Hematopoietic multipotent progenitor cell treated with erythropoietin and hydrocortisone succinate and interleukin-3 and kit ligand, for 8 days (in vitro differentiated cells): ENCODE measurements at regions not wholly inside any gene's neighbourhood (a gene's known extent, or its start where the extent isn't known, plus 50 kb on each side); places are given as distances from the start of the nearest gene placed in this dataset.
"Not testable (repeated sequence)": the region's sequence is repeated elsewhere in the genome, so short reads cannot be mapped to it uniquely, and the experiment has no call there.

Source experiments
- DNase-seq: peaks from one replicate; pipeline ENCODE4 v3.0.0-alpha.2; 2015

DNA sequence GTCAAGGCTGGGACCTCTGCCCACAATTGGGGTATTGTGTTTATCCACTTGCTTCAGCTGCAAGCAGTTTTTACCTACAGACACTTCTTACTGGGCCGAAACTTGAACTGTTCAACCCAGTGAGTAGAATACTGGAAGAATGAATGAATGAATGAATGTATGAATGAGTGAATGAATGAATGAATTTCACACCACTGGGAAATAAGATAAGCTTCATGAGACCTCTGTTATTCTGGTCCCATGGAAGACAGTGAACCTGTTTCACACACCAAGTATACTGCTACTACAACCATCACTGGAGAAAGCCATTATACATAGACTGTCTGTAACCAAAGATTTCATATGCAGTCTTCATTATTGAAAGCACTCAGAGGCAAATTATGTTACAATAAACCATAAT, 295.0 kb upstream of the GULP1 start:
- DNase-seq: no peak

DNA sequence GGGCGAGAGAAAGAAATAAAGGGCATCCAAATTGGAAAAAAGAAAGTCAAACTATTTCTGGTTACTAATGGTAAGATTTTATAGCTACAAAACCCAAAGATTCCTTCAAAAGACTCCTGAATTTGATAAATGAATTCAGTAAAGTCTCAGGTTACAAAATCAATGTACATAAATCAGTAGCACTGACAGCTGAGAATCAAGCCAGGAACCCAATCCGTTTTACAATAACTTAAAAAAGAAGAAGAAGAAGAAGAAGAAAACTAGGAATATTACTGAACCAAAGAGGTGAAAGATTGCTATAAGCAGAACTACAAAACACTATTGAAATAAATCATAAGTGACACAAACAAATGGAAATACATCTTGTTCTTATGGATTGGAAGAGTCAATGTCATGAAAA, 291.5 kb upstream of the GULP1 start:
- no peak for DNase-seq

DNA sequence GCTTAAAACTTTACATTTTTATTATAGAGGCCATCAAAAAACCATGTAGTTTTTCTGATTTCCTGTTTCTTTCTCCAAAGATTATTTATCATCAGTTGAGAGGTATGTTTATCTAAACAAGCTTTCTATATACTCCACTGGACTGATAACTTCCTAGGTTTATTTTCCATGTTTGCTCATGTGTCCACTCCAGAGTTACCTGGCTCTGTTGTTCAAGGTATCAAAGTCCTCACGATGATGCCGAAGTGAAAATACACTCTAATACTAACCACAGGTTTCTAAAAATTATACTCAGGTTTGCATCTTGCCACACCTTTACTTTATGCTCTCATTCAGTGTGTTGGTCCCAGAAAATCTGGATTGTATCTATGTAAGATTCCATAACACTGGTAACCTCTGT, 287.9 kb upstream of the GULP1 start:
- DNase-seq: no peak

DNA sequence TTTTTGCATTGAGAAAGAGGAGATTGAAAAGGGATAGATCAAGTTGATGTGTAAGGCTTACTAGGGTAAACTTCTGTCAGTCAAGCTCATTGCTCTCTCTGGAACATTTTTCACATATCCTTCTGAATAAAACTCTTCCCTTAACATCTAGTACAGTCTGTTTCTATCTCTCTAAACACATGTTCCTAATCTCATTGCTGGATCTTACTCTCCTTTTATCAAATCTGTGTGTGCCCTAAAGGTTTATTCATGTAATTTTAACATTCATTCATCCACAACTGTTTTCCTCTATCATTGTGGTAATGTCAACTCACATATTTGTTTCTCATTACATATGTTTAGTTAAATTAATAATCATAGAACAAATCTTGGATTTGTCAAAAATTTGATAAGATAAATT, 277.9 kb upstream of the GULP1 start:
- DNase-seq: no peak

DNA sequence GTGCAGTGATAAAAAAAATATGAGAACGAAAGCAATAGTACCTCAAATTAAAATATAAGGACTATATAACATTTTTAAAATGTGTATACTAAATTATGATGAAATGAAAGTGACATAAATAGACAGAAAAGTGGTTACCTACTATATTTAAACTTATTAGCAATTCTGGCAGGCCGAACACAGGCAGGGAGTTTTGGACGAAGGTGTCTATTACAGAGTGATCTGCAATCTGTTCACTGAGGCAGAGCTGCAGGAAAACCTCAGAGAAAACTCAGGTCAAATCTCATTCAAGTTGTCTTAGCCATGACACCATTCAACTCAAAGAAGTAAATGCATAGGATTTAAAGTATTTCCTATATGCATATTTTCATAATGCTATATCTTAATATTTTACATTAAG, 274.8 kb upstream of the GULP1 start:
- DNase-seq: no peak

DNA sequence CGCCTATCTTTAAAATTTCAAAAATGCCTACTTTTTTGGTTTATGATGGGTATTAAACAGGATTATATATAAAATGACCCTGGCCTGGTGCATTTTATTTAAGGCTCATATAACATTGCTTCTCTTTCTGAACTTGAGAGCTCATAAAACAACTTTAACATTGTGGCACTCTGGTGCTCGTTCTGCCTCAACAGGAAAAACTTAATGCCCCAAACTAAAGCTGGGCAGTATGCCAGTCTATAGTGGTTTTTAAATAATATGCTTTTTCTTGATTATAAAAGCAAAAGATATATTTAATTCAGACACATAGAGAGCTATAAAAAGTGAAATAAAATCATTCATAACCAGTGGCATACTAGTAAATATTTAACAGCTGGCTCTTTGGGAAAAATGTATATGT, 269.3 kb upstream of the GULP1 start:
- no peak for DNase-seq

DNA sequence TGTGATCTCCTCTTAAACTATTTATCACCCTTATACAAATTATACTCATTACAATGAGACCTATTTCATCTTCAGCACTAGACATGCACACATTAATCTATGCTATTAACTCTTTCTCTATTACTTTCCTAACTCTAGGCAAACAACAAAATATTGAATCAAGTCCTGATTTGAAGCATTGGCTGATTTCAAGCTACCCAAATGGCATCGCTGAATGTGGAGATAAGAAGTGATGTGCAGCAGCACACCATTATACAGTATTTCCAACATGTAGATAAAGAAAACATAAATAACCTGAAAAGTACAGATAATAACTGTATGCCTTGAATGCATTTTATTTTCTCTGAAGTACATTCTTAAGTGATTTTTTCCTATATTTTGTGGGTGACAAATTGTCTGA, 268.6 kb upstream of the GULP1 start:
- DNase-seq: no peak

DNA sequence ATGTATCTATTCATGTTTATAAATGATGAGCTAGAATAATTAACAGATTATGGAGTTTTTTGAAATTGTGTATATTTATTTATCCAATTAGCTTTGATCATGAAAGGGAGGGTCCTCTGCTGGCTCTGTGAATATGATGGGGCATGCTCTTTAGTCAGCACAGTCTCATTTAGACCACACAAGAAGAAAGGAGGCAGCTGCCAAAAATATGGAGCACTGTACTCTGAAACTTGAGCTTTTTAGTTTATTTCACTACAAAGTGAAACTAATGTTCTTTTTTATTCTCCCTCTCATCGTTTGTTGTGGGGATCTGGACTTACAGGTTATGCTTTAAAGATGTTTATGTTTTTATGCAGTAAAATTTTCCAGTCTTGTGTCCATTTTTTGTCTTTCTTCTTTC, 266.9 kb upstream of the GULP1 start:
- no peak for DNase-seq

DNA sequence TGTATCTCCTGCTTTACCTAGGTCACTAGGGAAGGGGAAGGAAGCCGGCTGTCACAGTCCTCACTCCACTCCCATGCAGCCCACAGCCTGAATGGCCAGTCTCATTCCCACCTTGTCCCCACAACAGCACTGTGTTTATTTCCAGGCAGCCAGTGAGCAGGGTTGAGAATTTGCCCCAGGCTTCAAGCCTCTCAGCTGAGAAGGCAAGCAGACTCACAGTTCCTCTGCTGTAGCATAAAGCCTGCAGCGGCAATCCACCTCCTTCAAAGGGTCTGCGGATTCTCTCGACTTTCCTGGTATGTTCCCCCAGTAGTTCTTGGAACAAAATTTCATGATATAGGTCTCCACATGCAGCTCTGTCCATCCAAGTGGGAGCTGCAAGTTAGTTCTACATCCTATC, 262.9 kb upstream of the GULP1 start:
- DNase-seq: no peak

DNA sequence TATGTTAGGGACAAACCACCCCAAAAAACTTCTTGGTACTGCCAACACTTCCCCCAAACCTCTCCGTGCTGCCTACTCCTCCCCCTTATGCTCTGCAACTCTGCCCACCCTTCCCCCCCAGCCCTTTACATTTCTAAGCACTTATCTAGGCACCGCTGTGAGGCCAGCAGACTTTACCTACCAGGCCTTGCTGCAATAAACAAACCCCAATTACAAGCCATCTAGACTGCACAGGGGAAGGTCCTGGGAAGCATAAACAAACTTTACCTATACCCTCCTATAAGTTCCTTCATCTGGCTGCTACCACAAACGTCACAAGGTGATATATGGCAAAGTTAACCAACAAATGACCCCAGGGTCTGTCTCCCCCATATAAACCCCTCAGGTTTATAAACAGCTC, 259.4 kb upstream of the GULP1 start:
- DNase-seq: no peak

DNA sequence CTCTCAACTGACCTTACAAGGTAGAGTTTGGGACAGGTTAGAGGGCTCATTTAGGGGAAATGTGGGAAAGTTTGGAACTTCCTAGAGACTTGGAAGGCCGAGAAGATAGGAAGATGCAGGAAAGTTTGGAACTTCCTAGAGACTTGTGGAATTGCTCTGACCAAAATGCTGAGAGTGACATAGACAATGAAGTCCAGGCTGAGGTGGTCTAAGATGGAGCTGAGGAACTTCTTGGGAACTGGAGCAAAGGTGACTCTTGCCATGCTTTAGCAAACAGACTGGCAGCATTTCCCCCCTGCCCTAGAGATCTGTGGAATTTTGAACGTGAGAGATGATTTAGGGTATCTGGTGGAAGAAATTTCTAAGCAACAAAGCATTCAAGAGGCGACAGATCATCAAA, 258.9 kb upstream of the GULP1 start:
- DNase-seq: no peak

DNA sequence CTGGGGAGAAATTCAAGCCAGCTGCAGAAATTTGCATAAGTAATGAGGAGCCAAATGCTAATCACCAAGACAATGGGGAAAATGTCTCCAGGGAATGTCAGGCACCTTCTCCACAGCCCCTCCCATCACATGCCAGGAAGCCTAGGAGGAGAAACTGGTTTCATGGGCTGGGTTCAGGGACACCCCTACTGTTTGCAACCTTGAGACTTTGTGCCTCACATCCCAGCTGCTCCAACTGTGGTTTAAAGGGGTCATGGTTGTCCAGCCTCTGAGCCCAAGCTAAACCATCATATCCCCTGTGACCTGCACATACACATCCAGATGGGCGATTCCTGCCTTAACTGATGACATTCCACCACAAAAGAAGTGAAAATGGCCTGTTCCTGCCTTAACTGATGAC, 258.4 kb upstream of the GULP1 start:
- not testable (repeated sequence) for DNase-seq

DNA sequence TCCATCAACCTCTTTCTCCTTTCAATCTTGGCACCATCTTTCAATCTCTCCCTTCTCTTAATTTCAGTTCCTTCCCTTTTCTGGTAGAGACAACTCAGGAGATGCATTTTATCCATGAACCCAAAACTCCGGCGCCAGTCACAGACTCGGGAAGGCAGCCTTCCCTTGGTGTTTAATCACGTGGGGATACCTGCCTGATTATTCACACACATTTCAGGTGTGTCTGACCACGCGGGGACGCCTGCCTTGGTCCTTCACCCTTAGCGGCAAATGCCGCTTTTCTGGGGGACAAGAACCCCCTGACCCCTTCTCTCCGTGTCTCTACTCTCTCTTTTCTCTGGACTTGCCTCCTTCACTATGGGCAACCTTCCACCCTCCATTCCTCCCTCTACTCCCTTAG, 257.6 kb upstream of the GULP1 start:
- DNase-seq: not testable (repeated sequence)

DNA sequence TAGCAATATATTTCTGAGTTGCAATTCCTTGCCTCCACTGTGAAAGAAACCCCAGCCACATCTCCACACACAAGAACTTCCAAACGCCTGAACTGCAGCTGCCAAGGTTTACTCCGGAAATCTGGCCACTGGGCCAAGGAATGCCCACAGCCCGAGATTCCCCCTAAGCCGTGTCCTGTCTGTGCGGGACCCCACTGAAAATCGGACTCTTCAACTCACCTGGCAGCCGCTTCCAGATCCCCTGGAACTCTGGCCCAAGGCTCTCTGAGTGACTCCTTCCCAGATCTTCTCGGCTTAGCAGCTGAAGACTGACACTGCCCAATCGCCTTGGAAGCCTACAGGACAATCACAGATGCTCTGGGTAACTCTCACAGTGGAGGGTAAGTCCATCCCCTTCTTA, 256.3 kb upstream of the GULP1 start:
- DNase-seq: not testable (repeated sequence)

DNA sequence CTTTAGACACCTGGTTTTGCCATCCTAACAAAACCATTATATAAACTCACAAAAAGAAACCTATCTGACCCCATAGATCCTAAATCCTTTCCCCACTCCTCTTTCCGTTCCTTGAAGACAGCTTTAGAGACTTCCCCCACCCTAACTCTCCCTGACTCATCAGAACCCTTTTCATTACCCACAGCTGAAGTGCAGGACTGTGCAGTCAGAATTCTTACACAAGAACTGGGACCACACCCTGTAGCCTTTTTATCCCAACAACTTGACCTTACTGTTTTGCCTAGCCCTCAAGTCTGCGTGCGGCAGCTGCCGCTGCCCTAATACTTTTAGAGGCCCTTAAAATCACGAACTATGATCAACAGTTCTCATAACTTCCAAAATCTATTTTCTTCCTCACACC, 254.9 kb upstream of the GULP1 start:
- not testable (repeated sequence) for DNase-seq

DNA sequence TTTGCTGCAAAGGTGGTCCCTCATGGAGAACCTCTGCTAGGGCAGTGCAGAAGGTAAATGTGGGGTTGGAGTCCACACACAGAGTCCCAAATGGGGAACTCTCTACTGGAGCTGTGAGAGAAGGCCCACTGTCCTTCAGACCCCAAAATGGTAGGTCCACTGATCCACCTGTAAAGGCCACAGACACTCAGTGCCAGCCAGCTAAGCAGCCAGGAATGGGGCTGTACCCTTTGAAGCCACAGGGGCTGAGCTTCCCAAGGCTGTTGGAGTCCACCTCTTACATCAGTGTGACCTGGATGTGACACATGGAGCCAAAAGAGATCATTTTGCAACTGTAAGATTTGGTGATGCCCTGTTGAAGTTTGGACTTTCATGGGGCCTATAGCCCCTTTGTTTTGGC, 252.4 kb upstream of the GULP1 start:
- DNase-seq: no peak

DNA sequence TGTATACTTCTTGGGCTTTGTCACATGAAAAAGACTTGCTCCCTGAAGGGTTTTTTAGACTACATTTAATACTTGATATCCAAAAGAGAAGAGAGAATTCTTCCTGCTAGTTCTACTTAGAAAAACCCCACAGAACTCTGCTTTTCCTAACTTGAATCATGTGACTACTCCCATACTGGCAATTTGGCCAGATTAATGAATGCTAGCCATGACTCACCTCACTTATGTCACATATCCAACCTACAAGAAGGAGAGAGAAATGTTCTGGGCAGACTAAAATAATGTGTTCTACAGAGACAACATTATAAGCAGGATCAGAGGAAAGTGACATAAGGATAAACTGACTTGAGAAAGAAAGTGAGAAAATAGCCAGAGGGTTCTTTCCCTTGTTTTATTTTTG, 249.3 kb upstream of the GULP1 start:
- DNase-seq: no peak

DNA sequence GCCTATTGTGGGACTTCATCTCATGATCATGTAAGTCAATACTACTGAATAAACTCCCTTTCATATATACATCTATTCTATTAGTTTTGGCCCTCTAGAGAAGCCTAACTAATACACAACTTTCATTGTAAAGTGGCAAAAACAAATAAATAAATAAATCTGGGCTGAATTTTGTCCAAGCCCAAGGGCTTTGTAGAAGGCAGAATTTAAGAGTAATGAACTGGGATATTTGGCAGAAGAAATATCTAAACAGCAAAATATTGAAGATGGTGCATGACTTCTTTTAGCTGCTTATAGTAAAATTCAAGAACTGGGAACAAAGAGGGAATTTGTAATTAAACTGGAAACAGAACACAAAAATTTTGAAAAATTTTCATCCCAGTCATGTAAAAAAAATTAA, 246.7 kb upstream of the GULP1 start:
- no peak for DNase-seq

DNA sequence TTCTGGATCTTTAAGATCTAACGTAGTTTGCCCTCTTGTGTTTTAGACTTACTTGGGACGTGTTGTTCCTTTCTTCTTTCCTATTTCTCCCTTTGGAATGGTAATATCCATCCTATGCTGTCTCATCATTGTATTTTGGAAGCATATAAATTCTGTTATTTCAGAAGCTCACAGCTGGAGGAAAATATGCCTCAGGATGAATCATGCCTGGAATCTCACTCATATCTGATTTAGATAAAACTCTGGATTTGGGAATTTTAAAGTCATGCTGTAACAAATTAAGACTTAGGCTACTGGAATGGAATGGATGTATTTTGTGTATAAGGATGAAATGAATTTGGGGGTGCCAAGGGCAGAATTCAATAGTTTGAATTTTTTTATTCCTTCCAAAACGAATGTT, 245.2 kb upstream of the GULP1 start:
- no peak for DNase-seq

DNA sequence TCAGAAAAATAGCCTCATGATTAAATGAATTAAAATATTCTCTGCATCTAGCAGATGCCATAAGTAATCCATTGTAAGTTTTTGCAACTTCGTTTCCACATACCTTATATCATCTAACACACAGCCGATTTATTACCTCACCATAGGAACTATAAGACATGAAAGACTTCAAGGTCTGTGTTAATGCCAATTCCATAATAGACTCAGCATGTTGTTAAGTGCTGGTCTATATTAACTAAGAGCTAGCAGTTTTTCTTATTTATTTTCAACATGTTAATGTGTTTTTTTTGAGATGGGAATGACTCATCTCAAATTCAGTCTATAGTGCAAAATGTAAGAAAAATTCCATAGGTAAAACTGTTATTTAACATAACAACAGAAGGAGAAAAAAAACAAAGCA, 243.9 kb upstream of the GULP1 start:
- no peak for DNase-seq

DNA sequence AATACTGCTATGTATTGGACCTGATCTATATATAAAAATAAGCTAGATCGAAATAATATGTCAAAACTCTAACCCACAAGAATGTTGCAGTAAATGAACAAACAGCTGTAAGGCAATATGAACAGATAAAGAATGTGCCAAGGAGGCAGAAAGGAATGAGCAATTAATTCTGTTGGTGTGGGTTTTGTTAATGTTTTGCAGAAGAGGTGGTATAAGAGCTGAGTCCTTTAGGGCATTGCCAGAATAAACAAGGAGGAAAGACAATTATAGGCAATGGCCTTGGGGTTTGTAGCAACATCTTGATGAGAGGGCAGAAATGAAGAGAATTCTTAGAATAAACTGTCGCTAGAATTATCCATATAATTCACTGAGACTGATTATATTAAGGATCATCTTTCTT, 240.9 kb upstream of the GULP1 start:
- no peak for DNase-seq

DNA sequence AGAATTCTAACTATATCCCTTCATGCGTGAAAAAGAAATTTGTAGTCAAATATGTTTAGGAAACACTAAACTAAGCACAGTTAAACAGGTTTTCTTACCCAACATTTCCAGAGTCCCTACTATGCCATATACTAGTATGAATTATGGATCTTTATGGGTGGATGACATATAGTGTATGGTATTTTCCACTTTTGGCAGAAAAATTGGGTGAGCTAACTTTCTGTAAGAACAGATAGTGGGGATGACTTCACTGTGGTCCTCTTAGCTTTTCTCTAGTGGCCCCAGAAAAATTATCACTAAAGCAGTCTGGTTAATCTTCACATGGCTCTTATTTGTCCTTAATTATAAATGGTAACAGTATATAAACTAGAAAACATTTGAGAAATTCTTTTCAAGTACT, 240.0 kb upstream of the GULP1 start:
- DNase-seq: no peak

DNA sequence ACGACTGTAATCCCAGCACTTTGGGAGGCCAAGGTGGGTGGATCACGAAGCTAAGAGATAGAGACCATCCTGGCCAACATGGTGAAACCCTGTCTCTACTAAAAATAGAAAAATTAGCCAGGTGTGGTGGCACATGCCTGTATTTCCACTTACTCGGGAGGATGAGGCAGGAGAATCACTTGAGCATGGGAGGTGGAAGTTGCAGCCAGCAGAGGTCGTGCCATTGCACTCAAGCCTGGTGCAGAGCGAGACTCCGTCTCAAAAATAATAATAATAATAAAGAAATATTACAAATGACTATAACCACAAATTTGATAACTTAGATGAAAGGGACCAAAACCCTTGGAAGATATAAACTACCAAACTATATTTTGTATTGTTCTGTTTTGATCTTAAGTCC, 226.3 kb upstream of the GULP1 start:
- DNase-seq: no peak

DNA sequence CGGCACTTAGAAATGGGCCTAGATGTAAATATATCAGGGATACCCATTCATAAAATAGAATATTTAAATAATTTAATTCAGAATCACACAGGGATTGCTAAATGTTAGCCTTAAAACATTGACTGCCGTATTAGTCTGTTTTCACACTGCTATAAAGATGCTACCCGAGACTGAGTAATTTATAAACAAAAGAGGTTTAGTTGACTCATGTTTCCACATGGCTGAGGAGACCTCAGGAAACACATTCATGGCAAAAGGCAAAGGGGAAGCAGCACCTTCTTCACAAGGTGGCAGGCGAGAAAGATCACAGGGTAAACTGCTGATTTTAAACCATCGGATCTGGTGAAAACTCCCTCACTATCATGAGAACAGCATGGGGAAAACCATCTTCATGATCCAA, 223.6 kb upstream of the GULP1 start:
- DNase-seq: no peak

DNA sequence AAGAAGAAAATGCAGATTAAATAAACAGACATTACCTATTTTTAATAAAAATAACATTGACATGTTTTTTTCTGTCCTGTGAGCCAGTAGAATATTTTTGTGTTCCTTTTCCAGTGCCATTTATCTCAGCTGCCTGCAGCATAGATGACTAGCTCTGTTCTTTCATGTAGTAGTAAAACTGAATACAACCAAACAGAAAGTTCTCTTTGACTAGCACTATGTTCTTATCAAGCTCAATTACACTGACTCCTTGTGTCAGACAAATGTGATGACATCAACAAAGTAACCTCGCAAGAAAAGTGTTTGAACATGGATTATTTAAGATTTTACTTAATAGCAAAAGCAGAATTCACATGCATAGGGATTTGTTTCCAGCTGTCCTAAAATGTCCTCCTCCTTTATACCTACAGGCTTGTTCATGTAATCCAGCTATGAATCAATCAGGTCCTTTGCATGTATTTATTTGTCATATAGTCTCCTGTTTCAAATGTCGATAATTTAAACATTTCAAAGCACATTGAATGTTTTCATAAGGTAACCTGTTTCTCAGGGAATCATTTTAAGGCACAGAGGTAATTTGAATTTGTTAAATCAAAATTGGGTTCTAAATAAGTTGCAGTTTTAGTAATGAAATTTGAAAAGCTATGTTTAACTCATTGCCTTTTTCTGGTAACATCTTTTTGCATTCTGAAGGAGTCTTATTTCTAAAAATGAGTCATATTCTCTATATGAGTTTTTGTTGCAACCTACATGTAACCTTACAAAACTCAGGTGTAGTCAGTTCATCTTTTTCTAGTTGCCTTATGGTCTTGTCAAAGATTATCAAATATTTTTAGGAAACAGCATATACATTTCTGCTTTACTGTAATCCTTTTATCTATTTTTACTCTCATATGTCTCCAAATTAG, 215.3 kb upstream of the GULP1 start:
- no peak for DNase-seq
